ENCODE measurements at regions not wholly inside any gene's neighbourhood (a gene's known extent, or its start where the extent isn't known, plus 50 kb on each side); places are given as distances from the start of the nearest gene placed in this dataset.
A peak's percentile ranks its signal among the peaks of the same experiment; 100 is the strongest.

- no peak for DNase-seq
- no peak for TF ChIP-seq GATA1 (IDR thresholded peaks at IDR 0.05; ENCODE audit: low read depth, low read length)
- TF ChIP-seq POLR2A (IDR thresholded peaks at IDR 0.05; ENCODE audit: low read length) = no peak
These were observed 395.0 kb downstream of the MLLT3 start for GRCh38 chr9:20227166-20227874.

- TF ChIP-seq GATA1 (IDR thresholded peaks at IDR 0.05; ENCODE audit: low read depth, low read length) (no peak), POLR2A (IDR thresholded peaks at IDR 0.05; ENCODE audit: low read length) (no peak)
- DNase-seq = no peak
These were observed 396.0 kb downstream of the MLLT3 start for GRCh38 chr9:20226345-20226744.

- no peak for TF ChIP-seq GATA1 (IDR thresholded peaks at IDR 0.05; ENCODE audit: low read depth, low read length)
- TF ChIP-seq POLR2A (IDR thresholded peaks at IDR 0.05; ENCODE audit: low read length) = no peak
- no peak for DNase-seq
These were observed 396.5 kb downstream of the MLLT3 start for GRCh38 chr9:20225826-20226225.

- DNase-seq = no peak
- TF ChIP-seq GATA1 (IDR thresholded peaks at IDR 0.05; ENCODE audit: low read depth, low read length) = no peak
- TF ChIP-seq POLR2A (IDR thresholded peaks at IDR 0.05; ENCODE audit: low read length) = no peak
These were observed 397.5 kb downstream of the MLLT3 start for GRCh38 chr9:20224756-20225155.

- TF ChIP-seq GATA1 (IDR thresholded peaks at IDR 0.05; ENCODE audit: low read depth, low read length) (no peak), POLR2A (IDR thresholded peaks at IDR 0.05; ENCODE audit: low read length) (no peak)
- DNase-seq = no peak
These were observed 402.0 kb downstream of the MLLT3 start for GRCh38 chr9:20220286-20220685.

GRCh38 chr9:20219437-20219836 lies 402.9 kb downstream of the MLLT3 start:
- DNase-seq = no peak

GRCh38 chr9:20217596-20217995 lies 404.7 kb downstream of the MLLT3 start:
- no peak for DNase-seq

More at GRCh38 chr9:20219437-20219836, 402.9 kb downstream of the MLLT3 start:
- TF ChIP-seq GATA1 (IDR thresholded peaks at IDR 0.05; ENCODE audit: low read depth, low read length) (no peak), POLR2A (IDR thresholded peaks at IDR 0.05; ENCODE audit: low read length) (no peak)

GRCh38 chr9:20216438-20216837 lies 405.9 kb downstream of the MLLT3 start:
- no peak for DNase-seq
- TF ChIP-seq POLR2A (IDR thresholded peaks at IDR 0.05; ENCODE audit: low read length) = no peak
- no peak for TF ChIP-seq GATA1 (IDR thresholded peaks at IDR 0.05; ENCODE audit: low read depth, low read length)

More at GRCh38 chr9:20217596-20217995, 404.7 kb downstream of the MLLT3 start:
- no peak for TF ChIP-seq GATA1 (IDR thresholded peaks at IDR 0.05; ENCODE audit: low read depth, low read length)
- no peak for TF ChIP-seq POLR2A (IDR thresholded peaks at IDR 0.05; ENCODE audit: low read length)

- no peak for TF ChIP-seq GATA1 (IDR thresholded peaks at IDR 0.05; ENCODE audit: low read depth, low read length)
- TF ChIP-seq POLR2A (IDR thresholded peaks at IDR 0.05; ENCODE audit: low read length) = no peak
- peak in 1 of 2 experiments; percentile 3 for DNase-seq
These were observed 406.7 kb downstream of the MLLT3 start for GRCh38 chr9:20215552-20215951.

GRCh38 chr9:20212806-20213205 lies 409.5 kb downstream of the MLLT3 start:
- TF ChIP-seq GATA1 (IDR thresholded peaks at IDR 0.05; ENCODE audit: low read depth, low read length) (no peak), POLR2A (IDR thresholded peaks at IDR 0.05; ENCODE audit: low read length) (no peak)
- no peak for DNase-seq

- no peak for DNase-seq
- TF ChIP-seq GATA1 (IDR thresholded peaks at IDR 0.05; ENCODE audit: low read depth, low read length) (no peak), POLR2A (IDR thresholded peaks at IDR 0.05; ENCODE audit: low read length) (no peak)
These were observed 412.6 kb downstream of the MLLT3 start for GRCh38 chr9:20209391-20210340.

- DNase-seq = no peak
- TF ChIP-seq GATA1 (IDR thresholded peaks at IDR 0.05; ENCODE audit: low read depth, low read length) (no peak), POLR2A (IDR thresholded peaks at IDR 0.05; ENCODE audit: low read length) (no peak)
These were observed 413.3 kb downstream of the MLLT3 start for GRCh38 chr9:20208961-20209371.

GRCh38 chr9:20208226-20208625 lies 414.1 kb downstream of the MLLT3 start:
- TF ChIP-seq POLR2A (IDR thresholded peaks at IDR 0.05; ENCODE audit: low read length) = no peak
- TF ChIP-seq GATA1 (IDR thresholded peaks at IDR 0.05; ENCODE audit: low read depth, low read length) = no peak
- no peak for DNase-seq

GRCh38 chr9:20207176-20207575 lies 415.1 kb downstream of the MLLT3 start:
- TF ChIP-seq POLR2A (IDR thresholded peaks at IDR 0.05; ENCODE audit: low read length) (no peak), GATA1 (IDR thresholded peaks at IDR 0.05; ENCODE audit: low read depth, low read length) (no peak)
- no peak for DNase-seq

Measured in erythroblast (primary cell).